GM12892 (cell line): ENCODE measurements at regions not wholly inside any gene's neighbourhood (a gene's known extent, or its start where the extent isn't known, plus 50 kb on each side); places are given as distances from the start of the nearest gene placed in this dataset.
A peak's percentile ranks its signal among the peaks of the same experiment; 100 is the strongest.

Experiments used
- DNase-seq: peaks from one replicate; pipeline ENCODE4 v3.0.0; 2011; ENCODE audit not compliant: insufficient read length
- FAIRE-seq: peaks from 2 replicates; lab custom pipeline; 2011; peaks lifted over from hg19 to GRCh38; lab: Jason Lieb, UNC
- POLR2A ChIP-seq: IDR thresholded peaks from 2 replicates; pipeline ENCODE4 v1.6.1; 2011; ENCODE audit warnings: low read depth, low read length, control low read depth
- POLR2AphosphoS5 ChIP-seq: IDR thresholded peaks from 2 replicates; pipeline ENCODE4 v1.6.1; 2011; ENCODE audit warnings: low read depth, low read length, control low read depth
- TAF1 ChIP-seq: IDR thresholded peaks from 2 replicates; pipeline ENCODE4 v1.6.1; 2011; ENCODE audit warnings: low read depth, mild to moderate bottlenecking, control low read depth, low read length, borderline replicate concordance

GRCh38 chr11:8330896-8331295 lies 67.2 kb upstream of the LMO1 start:
- no peak for TF ChIP-seq POLR2A
- TF ChIP-seq TAF1, result no peak
- no peak for TF ChIP-seq POLR2AphosphoS5
- no peak for DNase-seq
- FAIRE-seq, result no peak

- TF ChIP-seq TAF1, result no peak
- no peak for TF ChIP-seq POLR2AphosphoS5
- TF ChIP-seq POLR2A, result no peak
- no peak for FAIRE-seq
- no peak for DNase-seq
These were observed 66.7 kb upstream of the LMO1 start for GRCh38 chr11:8330404-8330803.

GRCh38 chr11:8329847-8330361 lies 66.2 kb upstream of the LMO1 start:
- FAIRE-seq, result no peak
- TF ChIP-seq POLR2A (no peak), TAF1 (no peak), POLR2AphosphoS5 (no peak)
- DNase-seq, result no peak

GRCh38 chr11:8329336-8329735 lies 65.7 kb upstream of the LMO1 start:
- FAIRE-seq, result no peak
- no peak for TF ChIP-seq POLR2A
- TF ChIP-seq TAF1, result no peak
- TF ChIP-seq POLR2AphosphoS5, result no peak
- DNase-seq, result no peak

GRCh38 chr11:8328848-8329330 lies 65.2 kb upstream of the LMO1 start:
- peak; percentile 96 for FAIRE-seq
- peak; percentile 84 for DNase-seq
- TF ChIP-seq POLR2AphosphoS5, result no peak
- TF ChIP-seq POLR2A, result no peak
- TF ChIP-seq TAF1, result no peak

- FAIRE-seq (no peak), DNase-seq (no peak)
- TF ChIP-seq TAF1 (no peak), POLR2A (no peak), POLR2AphosphoS5 (no peak)
These were observed 64.6 kb upstream of the LMO1 start for GRCh38 chr11:8328231-8328794.

- TF ChIP-seq POLR2A (no peak), TAF1 (no peak), POLR2AphosphoS5 (no peak)
- DNase-seq, result peak; percentile 56
- peak; percentile 80 for FAIRE-seq
These were observed 64.1 kb upstream of the LMO1 start for GRCh38 chr11:8327761-8328192.

- FAIRE-seq (peak; percentile 44), DNase-seq (no peak)
- TF ChIP-seq POLR2AphosphoS5, result no peak
- TF ChIP-seq POLR2A, result no peak
- TF ChIP-seq TAF1, result no peak
These were observed 62.7 kb upstream of the LMO1 start for GRCh38 chr11:8326337-8326736.

GRCh38 chr11:8325591-8326304 lies 62.1 kb upstream of the LMO1 start:
- FAIRE-seq (no peak), DNase-seq (no peak)
- no peak for TF ChIP-seq POLR2AphosphoS5
- TF ChIP-seq POLR2A, result no peak
- no peak for TF ChIP-seq TAF1

GRCh38 chr11:8323161-8323935 lies 59.7 kb upstream of the LMO1 start:
- TF ChIP-seq POLR2A (no peak), POLR2AphosphoS5 (no peak), TAF1 (no peak)
- DNase-seq (no peak), FAIRE-seq (no peak)

- DNase-seq (no peak), FAIRE-seq (no peak)
- no peak for TF ChIP-seq TAF1
These were observed 58.2 kb upstream of the LMO1 start for GRCh38 chr11:8321876-8322275.

GRCh38 chr11:8320076-8320475 lies 56.4 kb upstream of the LMO1 start:
- DNase-seq (no peak), FAIRE-seq (no peak)
- TF ChIP-seq POLR2A (no peak), POLR2AphosphoS5 (no peak), TAF1 (no peak)
